ENCODE measurements at regions not wholly inside any gene's neighbourhood (a gene's known extent, or its start where the extent isn't known, plus 50 kb on each side); places are given as distances from the start of the nearest gene placed in this dataset.

DNA sequence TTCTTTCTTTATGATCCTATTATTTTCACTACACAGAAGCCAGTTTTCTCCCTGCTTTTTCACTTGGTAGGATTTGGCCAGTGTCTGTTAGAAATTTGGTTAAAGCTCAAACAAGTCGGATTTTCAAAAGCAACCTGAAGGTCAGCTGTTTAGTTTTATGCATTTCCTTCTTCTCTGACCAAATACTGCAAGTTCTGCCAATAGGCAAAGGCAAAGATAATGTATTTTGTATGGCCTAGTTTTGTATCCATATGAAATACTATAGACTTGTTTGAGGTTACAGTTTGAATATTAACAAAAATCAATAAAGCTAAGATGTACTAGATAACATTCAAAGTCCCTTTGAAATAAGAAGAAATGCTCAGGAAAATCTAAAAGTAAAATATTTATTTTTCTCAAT lies 439.4 kb downstream of the TRIML1 start:
- Histone ChIP-seq H3K9me2 (replicated peaks; ENCODE audit: low read length) (no peaks in the 10 kb centered on the region), H3K4me2 (ENCODE audit: low read length) (no peak overlapping the region), H3K36me3 (ENCODE audit: low read depth, low read length) (no peaks in the 10 kb centered on the region), H3F3A (ENCODE audit: low read length, unreplicated experiment) (no peaks in the 10 kb centered on the region), H3K9ac (ENCODE audit: low read length) (no peak overlapping the region), H4K20me1 (ENCODE audit: low read length) (no peaks in the 10 kb centered on the region), H3K9me3 (ENCODE audit: low read length) (no peaks in the 10 kb centered on the region), H2AFZ (ENCODE audit: low read length) (no peak overlapping the region), H3K4me3 (ENCODE audit: low read length) (no peak overlapping the region), H3K27me3 (ENCODE audit: low read length) (no peaks in the 10 kb centered on the region), H3K4me1 (ENCODE audit: insufficient read depth, low read length) (no peaks in the 10 kb centered on the region), H3K79me2 (ENCODE audit: low read length) (no peaks in the 10 kb centered on the region), H3K27ac (ENCODE audit: low read length) (no peak overlapping the region)
- ChIA-PET POLR2A (ENCODE audit: unreplicated experiment) (no interaction called here), CTCF (no interaction called here)
- intact Hi-C loops (cut with micrococcal nuclease): no loop called here
- no TSS peak for BruUV-seq (replicated peaks)
- no peak for DNase-seq
- TF ChIP-seq, protein P1, sequence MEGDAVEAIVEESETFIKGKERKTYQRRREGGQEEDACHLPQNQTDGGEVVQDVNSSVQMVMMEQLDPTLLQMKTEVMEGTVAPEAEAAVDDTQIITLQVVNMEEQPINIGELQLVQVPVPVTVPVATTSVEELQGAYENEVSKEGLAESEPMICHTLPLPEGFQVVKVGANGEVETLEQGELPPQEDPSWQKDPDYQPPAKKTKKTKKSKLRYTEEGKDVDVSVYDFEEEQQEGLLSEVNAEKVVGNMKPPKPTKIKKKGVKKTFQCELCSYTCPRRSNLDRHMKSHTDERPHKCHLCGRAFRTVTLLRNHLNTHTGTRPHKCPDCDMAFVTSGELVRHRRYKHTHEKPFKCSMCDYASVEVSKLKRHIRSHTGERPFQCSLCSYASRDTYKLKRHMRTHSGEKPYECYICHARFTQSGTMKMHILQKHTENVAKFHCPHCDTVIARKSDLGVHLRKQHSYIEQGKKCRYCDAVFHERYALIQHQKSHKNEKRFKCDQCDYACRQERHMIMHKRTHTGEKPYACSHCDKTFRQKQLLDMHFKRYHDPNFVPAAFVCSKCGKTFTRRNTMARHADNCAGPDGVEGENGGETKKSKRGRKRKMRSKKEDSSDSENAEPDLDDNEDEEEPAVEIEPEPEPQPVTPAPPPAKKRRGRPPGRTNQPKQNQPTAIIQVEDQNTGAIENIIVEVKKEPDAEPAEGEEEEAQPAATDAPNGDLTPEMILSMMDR (conservative IDR thresholded peaks at IDR 0.05; ENCODE audit: low read depth, low read length): no peak
- TF ChIP-seq EZH2 (IDR thresholded peaks at IDR 0.05; ENCODE audit: low read length, unreplicated experiment): no peak
- no peak for TF ChIP-seq EZH2phosphoT487 (IDR thresholded peaks at IDR 0.05; ENCODE audit: borderline replicate concordance, low read length)
- ATAC-seq: no peak

DNA sequence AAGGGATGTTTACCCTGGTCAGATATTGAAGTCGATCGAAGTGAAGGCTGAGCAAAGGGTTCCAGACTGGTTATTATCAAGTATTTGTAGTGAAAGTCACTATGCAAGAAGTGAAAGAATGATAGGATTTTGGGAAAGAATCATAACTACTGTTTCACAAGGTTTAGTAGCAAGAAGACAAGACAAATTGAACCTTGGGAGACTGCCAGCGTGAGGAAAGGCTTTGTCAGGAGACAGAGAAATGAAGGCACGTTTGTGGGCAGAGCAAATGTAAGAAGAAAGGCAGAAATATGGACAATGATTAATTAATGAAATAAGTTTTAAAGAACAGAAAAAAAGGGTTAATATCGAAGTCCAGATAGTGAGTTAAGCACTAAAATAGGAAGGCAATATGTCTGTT lies 456.8 kb downstream of the TRIML1 start:
- CTCF ChIA-PET: no interaction called here
- Histone ChIP-seq H3K9ac (ENCODE audit: low read length) (no peak overlapping the region), H3K9me2 (replicated peaks; ENCODE audit: low read length) (no peaks in the 10 kb centered on the region), H3F3A (ENCODE audit: low read length, unreplicated experiment) (no peaks in the 10 kb centered on the region), H2AFZ (ENCODE audit: low read length) (no peak overlapping the region), H3K9me3 (ENCODE audit: low read length) (no peaks in the 10 kb centered on the region), H3K4me3 (ENCODE audit: low read length) (no peak overlapping the region), H4K20me1 (ENCODE audit: low read length) (no peaks in the 10 kb centered on the region), H3K27me3 (ENCODE audit: low read length) (no peaks in the 10 kb centered on the region), H3K27ac (ENCODE audit: low read length) (no peak overlapping the region), H3K4me2 (ENCODE audit: low read length) (no peak overlapping the region), H3K36me3 (ENCODE audit: low read depth, low read length) (no peaks in the 10 kb centered on the region), H3K4me1 (ENCODE audit: insufficient read depth, low read length) (no peaks in the 10 kb centered on the region), H3K79me2 (ENCODE audit: low read length) (no peaks in the 10 kb centered on the region)
- intact Hi-C loops (cut with micrococcal nuclease): no loop called here
- no TSS peak for BruUV-seq (replicated peaks)
- TF ChIP-seq EZH2 (IDR thresholded peaks at IDR 0.05; ENCODE audit: low read length, unreplicated experiment): no peak
- no peak for TF ChIP-seq EZH2phosphoT487 (IDR thresholded peaks at IDR 0.05; ENCODE audit: borderline replicate concordance, low read length)
- ATAC-seq (no peak), DNase-seq (no peak)
- POLR2A ChIA-PET (ENCODE audit: unreplicated experiment): no interaction called here

DNA sequence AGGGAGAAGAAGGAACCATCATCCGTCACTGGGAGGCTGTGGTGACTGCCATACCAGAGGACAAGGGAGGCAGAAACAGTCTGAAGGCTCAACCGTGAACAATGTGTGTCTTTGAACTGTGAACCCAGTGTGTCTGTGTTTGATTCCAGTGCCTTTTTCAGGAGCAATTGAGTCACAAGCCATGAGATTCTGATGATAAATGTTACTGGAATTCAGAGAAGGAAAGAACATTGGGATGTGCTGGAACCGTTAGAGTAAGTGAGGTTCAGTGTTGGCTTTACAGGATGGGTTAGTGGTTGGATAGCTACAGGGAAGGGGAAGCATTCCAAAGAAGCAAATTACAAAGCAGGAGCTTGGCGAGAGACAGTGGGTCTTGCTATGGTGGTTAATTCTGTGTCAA lies 464.4 kb downstream of the TRIML1 start:
- Histone ChIP-seq H3K36me3 (ENCODE audit: low read depth, low read length) (no peaks in the 10 kb centered on the region), H4K20me1 (ENCODE audit: low read length) (no peaks in the 10 kb centered on the region), H2AFZ (ENCODE audit: low read length) (no peak overlapping the region), H3K27ac (ENCODE audit: low read length) (no peak overlapping the region), H3K79me2 (ENCODE audit: low read length) (no peaks in the 10 kb centered on the region), H3K9me3 (ENCODE audit: low read length) (no peaks in the 10 kb centered on the region), H3K4me2 (ENCODE audit: low read length) (no peak overlapping the region), H3F3A (ENCODE audit: low read length, unreplicated experiment) (no peaks in the 10 kb centered on the region), H3K9me2 (replicated peaks; ENCODE audit: low read length) (no peaks in the 10 kb centered on the region), H3K9ac (ENCODE audit: low read length) (no peak overlapping the region), H3K4me1 (ENCODE audit: insufficient read depth, low read length) (no peaks in the 10 kb centered on the region), H3K4me3 (ENCODE audit: low read length) (no peak overlapping the region), H3K27me3 (ENCODE audit: low read length) (no peaks in the 10 kb centered on the region)
- no peak for DNase-seq
- ATAC-seq: no peak
- intact Hi-C loops (cut with micrococcal nuclease): no loop called here
- no TSS peak for BruUV-seq (replicated peaks)
- POLR2A ChIA-PET (ENCODE audit: unreplicated experiment): no interaction called here
- TF ChIP-seq EZH2 (IDR thresholded peaks at IDR 0.05; ENCODE audit: low read length, unreplicated experiment): no peak
- no peak for TF ChIP-seq EZH2phosphoT487 (IDR thresholded peaks at IDR 0.05; ENCODE audit: borderline replicate concordance, low read length)
- TF ChIP-seq, protein P1 (conservative IDR thresholded peaks at IDR 0.05; ENCODE audit: low read depth, low read length): no peak
- CTCF ChIA-PET: no interaction called here

All from PC-3 (cell line).